Endothelial cell (in vitro differentiated cells): ENCODE measurements at regions not wholly inside any gene's neighbourhood (a gene's known extent, or its start where the extent isn't known, plus 50 kb on each side); places are given as distances from the start of the nearest gene placed in this dataset.

Experiments used
- DNase-seq: peaks from one replicate; pipeline ENCODE4 v3.0.0; 2021; ENCODE audit warnings: low spot score
- H3K27ac Mint-ChIP-seq: one replicate; pipeline ENCODE4 v1.8.0; 2021; ENCODE audit warnings: mixed read lengths, inconsistent platforms; ENCODE audit not compliant: unreplicated experiment
- H3K27me3 Mint-ChIP-seq: one replicate; pipeline ENCODE4 v1.8.0; 2021; ENCODE audit warnings: mild to moderate bottlenecking, moderate library complexity, mixed read lengths, inconsistent platforms; ENCODE audit not compliant: unreplicated experiment
- H3K36me3 Mint-ChIP-seq: one replicate; pipeline ENCODE4 v1.8.0; 2021; ENCODE audit warnings: mild to moderate bottlenecking, low read depth, mixed read lengths, inconsistent platforms; ENCODE audit not compliant: unreplicated experiment
- H3K4me1 Mint-ChIP-seq: one replicate; pipeline ENCODE4 v1.8.0; 2021; ENCODE audit warnings: mild to moderate bottlenecking, mixed read lengths, inconsistent platforms; ENCODE audit not compliant: unreplicated experiment
- H3K4me3 Mint-ChIP-seq: one replicate; pipeline ENCODE4 v1.8.0; 2021; ENCODE audit warnings: mild to moderate bottlenecking, mixed read lengths, inconsistent platforms; ENCODE audit not compliant: unreplicated experiment
- H3K9me3 Mint-ChIP-seq: one replicate; pipeline ENCODE4 v1.8.0; 2021; ENCODE audit warnings: mixed read lengths, inconsistent platforms; ENCODE audit not compliant: unreplicated experiment
- TF ChIP-seq, protein P1 (sequence below): fragments of 200-600 bp; sonication (generic); IDR thresholded peaks from one replicate; pipeline ENCODE4 v1.5.0; 2021; ENCODE audit warnings: antibody characterized with exemption; ENCODE audit not compliant: unreplicated experiment

DNA sequence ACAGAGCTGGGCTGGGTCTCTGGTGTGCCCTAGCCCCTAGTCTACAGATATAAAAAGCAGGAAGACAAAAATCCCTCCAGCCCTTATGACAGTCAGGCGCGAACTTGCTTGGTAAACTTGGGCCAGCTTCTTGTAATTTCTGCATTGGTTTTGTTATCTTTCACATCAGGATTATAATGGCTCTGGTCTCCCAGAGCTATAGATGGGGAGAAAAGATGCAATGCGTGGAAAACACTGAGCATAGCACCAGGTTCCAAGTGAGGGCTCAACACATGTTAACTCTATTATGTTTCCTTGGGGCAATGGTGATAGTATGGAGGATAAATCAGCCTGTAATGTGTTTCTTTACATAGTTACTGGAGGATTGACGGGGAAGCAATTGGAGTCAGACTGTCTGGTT, 246.8 kb upstream of the KCNG1 start:
- no peaks in the 10 kb centered on the region for H3K9me3 Mint-ChIP-seq
- no peak overlapping the region for H3K4me3 Mint-ChIP-seq

DNA sequence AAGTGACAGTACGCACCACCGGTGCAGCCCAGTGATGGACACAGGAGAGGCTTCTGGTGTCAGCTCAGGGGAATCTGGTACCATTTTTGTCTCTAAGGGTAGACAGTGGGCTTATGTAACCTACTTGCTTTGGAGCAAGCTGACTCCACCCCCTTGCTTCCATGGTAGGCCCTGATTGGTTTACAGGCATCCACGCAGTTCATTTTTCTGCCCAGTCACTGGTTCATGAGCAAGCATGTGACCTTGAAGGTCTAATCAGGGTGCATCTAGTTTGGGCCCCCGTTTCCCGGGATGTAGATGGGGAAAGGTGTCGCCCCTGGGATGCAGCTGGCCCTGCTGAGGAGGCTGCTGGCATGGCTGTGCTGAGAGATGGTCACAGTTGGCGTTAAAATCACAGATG, 244.8 kb upstream of the KCNG1 start:
- no peaks in the 10 kb centered on the region for H3K36me3 Mint-ChIP-seq
- H3K9me3 Mint-ChIP-seq, result no peaks in the 10 kb centered on the region
- H3K27ac Mint-ChIP-seq, result no peak overlapping the region
- DNase-seq, result no peak
- no peak overlapping the region for H3K4me3 Mint-ChIP-seq
- TF ChIP-seq, protein P1, sequence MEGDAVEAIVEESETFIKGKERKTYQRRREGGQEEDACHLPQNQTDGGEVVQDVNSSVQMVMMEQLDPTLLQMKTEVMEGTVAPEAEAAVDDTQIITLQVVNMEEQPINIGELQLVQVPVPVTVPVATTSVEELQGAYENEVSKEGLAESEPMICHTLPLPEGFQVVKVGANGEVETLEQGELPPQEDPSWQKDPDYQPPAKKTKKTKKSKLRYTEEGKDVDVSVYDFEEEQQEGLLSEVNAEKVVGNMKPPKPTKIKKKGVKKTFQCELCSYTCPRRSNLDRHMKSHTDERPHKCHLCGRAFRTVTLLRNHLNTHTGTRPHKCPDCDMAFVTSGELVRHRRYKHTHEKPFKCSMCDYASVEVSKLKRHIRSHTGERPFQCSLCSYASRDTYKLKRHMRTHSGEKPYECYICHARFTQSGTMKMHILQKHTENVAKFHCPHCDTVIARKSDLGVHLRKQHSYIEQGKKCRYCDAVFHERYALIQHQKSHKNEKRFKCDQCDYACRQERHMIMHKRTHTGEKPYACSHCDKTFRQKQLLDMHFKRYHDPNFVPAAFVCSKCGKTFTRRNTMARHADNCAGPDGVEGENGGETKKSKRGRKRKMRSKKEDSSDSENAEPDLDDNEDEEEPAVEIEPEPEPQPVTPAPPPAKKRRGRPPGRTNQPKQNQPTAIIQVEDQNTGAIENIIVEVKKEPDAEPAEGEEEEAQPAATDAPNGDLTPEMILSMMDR, result no peak
- no peaks in the 10 kb centered on the region for H3K27me3 Mint-ChIP-seq
- no peaks in the 10 kb centered on the region for H3K4me1 Mint-ChIP-seq

More for the DNA sequence above, 246.8 kb upstream of the KCNG1 start:
- Mint-ChIP-seq H3K4me1 (no peaks in the 10 kb centered on the region), H3K27me3 (peaks cover 2% of the 10 kb centered on the region), H3K27ac (no peak overlapping the region), H3K36me3 (no peaks in the 10 kb centered on the region)
- TF ChIP-seq, protein P1, result no peak
- DNase-seq, result no peak

- no peak for DNase-seq
- Mint-ChIP-seq H3K4me3 (no peak overlapping the region), H3K9me3 (no peaks in the 10 kb centered on the region), H3K27me3 (no peaks in the 10 kb centered on the region), H3K36me3 (no peaks in the 10 kb centered on the region), H3K4me1 (no peaks in the 10 kb centered on the region), H3K27ac (no peak overlapping the region)
- TF ChIP-seq, protein P1, result no peak
These were observed 243.4 kb upstream of the KCNG1 start for GRCh38 chr20:51266353-51266752.

DNA sequence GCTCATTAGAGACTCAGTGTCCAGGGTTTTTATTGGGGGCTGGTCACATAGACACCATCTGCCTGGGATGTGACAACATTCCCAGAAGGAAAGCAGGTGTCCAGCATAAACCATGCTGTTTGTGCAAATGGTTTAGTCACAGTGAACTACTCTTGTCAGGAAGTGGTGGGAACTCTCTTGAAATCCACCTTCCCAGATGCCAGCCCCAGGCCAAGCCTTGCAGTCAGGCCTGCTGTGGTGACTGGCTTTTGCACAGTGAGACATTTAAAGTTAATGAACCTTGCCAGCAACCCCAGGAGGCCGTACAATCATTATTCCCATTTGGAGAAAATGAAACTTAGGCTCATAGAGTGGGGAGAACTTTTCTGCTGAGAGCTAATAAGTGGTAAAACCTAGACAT, 242.5 kb upstream of the KCNG1 start:
- Mint-ChIP-seq H3K27ac (no peak overlapping the region), H3K9me3 (no peaks in the 10 kb centered on the region), H3K4me1 (no peaks in the 10 kb centered on the region), H3K4me3 (no peak overlapping the region), H3K36me3 (no peaks in the 10 kb centered on the region), H3K27me3 (no peaks in the 10 kb centered on the region)
- DNase-seq, result no peak
- TF ChIP-seq, protein P1, result no peak

DNA sequence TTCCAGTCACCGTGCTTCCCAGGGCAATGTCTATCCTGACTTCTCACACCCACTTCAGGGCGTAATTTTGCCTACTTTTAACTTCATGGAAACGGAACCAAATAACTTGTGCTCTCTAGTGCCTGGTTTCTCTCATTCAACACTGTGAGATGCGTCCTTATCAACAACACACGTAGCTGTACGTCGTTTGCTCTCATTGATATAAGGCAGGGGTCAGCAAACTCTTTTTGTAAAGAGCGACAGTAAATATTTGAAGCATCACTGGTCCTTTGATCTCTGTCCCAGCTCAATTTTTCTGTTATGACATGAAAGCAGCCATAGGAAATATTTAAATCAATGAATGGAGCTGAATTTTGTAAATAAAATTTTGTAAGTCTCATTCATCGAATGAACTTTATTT, 239.3 kb upstream of the KCNG1 start:
- no peak overlapping the region for H3K27ac Mint-ChIP-seq
- TF ChIP-seq, protein P1, result no peak
- DNase-seq, result no peak
- H3K9me3 Mint-ChIP-seq, result no peaks in the 10 kb centered on the region
- H3K36me3 Mint-ChIP-seq, result no peaks in the 10 kb centered on the region
- H3K4me3 Mint-ChIP-seq, result no peak overlapping the region
- H3K4me1 Mint-ChIP-seq, result no peaks in the 10 kb centered on the region
- H3K27me3 Mint-ChIP-seq, result no peaks in the 10 kb centered on the region
